K562 (cell line): ENCODE measurements at regions not wholly inside any gene's neighbourhood (a gene's known extent, or its start where the extent isn't known, plus 50 kb on each side); places are given as distances from the start of the nearest gene placed in this dataset.

ENCODE experiments used
- ATAC-seq: fragments of 200-7000 bp; cut with Tn5 transposase; 3 replicates; pipeline ENCODE4 v1.9.1; 2020; ENCODE audit warnings: moderate library complexity
- BruUV-seq: library from RNA; stranded (reverse); fragments of 400-500 nt; replicated peaks from 2 replicates; lab custom pipeline; 2021; lab: Mats Ljungman, UMichigan
- CTCF ChIA-PET: fragments of 300-600 bp; formaldehyde crosslinking; extraction: SDS; loops from one replicate; lab custom pipeline; 2021; ENCODE audit warnings: low intra/inter-chr PET ratio; lab: Yijun Ruan, JAX
- POLR2A ChIA-PET: fragments of 300-600, 350-650 bp; sonication (Branson Sonifier 250); formaldehyde crosslinking; extraction: SDS; loops from one replicate; lab custom pipeline; 2021; ENCODE audit warnings: antibody characterized with exemption, inconsistent platforms; lab: Yijun Ruan, JAX
- DNase-seq, 4 experiments: peaks; one replicate each; pipeline versions ENCODE4 v3.0.0 to v3.0.0-alpha.2; 2011 to 2018; ENCODE audit warnings: low spot score in 3 of 4, mixed read lengths in 3 of 4; ENCODE audit errors: extremely low read depth in 1 of 4
- FAIRE-seq: peaks from 2 replicates; lab custom pipeline; 2011; peaks lifted over from hg19 to GRCh38; lab: Jason Lieb, UNC
- H2AFZ ChIP-seq: 2 replicates; pipeline ENCODE4 v1.6.0; 2011; ENCODE audit warnings: low read depth, low read length, control low read depth, inconsistent platforms
- H3K27ac ChIP-seq: fragments of 200-600 bp; 3 replicates; pipeline ENCODE4 v1.8.0; 2011; ENCODE audit warnings: low read depth, mild to moderate bottlenecking, control low read depth, inconsistent platforms, low read length, moderate library complexity, mixed read lengths; ENCODE audit errors: extremely low read depth
- H3K27me3 ChIP-seq, 2 experiments: fragments of 300-600 bp in 1 of 2; 2 replicates in 1 of 2; 3 replicates in 1 of 2; pipeline versions ENCODE4 v1.6.0 to v1.8.0; 2011; ENCODE audit warnings: inconsistent platforms in 2 of 2, low read length in 2 of 2, mild to moderate bottlenecking in 1 of 2, mixed read lengths in 1 of 2, moderate library complexity in 1 of 2; ENCODE audit not compliant: control insufficient read depth in 2 of 2, insufficient read depth in 2 of 2
- H3K36me3 ChIP-seq: fragments of 300-600 bp; 3 replicates; pipeline ENCODE4 v1.8.0; 2011; ENCODE audit warnings: mild to moderate bottlenecking, low read length, inconsistent platforms; ENCODE audit not compliant: control insufficient read depth, insufficient read depth
- H3K4me1 ChIP-seq, 2 experiments: fragments of 200-600 bp in 1 of 2; replicated peaks in 1 of 2; 2 replicates in 1 of 2; 3 replicates in 1 of 2; pipeline versions ENCODE4 v1.5.1 to v1.8.0; 2011; ENCODE audit warnings: inconsistent platforms in 2 of 2, low read length in 2 of 2, mild to moderate bottlenecking in 1 of 2, mixed read lengths in 1 of 2, moderate library complexity in 1 of 2; ENCODE audit not compliant: control insufficient read depth in 2 of 2, insufficient read depth in 2 of 2
- H3K4me2 ChIP-seq: 2 replicates; pipeline ENCODE4 v1.6.1; 2011; ENCODE audit warnings: low read length, control low read depth, inconsistent platforms, mixed read lengths; ENCODE audit not compliant: insufficient read depth
- H3K4me3 ChIP-seq: fragments of 200-600 bp; sonication (generic), shearing (Covaris generic); 2 replicates; pipeline ENCODE4 v1.5.1; 2016; ENCODE audit warnings: control low read depth, inconsistent platforms
- H3K79me2 ChIP-seq: fragments of 200-600 bp; 3 replicates; pipeline ENCODE4 v1.8.0; 2011; ENCODE audit warnings: low read length, inconsistent platforms; ENCODE audit not compliant: control insufficient read depth, insufficient read depth
- H3K9ac ChIP-seq, 2 experiments: 2 replicates each; pipeline versions ENCODE4 v1.6.0 to v1.6.1; 2011; ENCODE audit warnings: low read depth in 2 of 2, low read length in 2 of 2, control low read depth in 1 of 2, inconsistent platforms in 1 of 2, mild to moderate bottlenecking in 1 of 2, mixed read lengths in 1 of 2; ENCODE audit not compliant: insufficient read depth in 1 of 2
- H3K9me1 ChIP-seq: one replicate; pipeline ENCODE4 v1.6.0; 2011; ENCODE audit warnings: inconsistent platforms, mild to moderate bottlenecking, low read length, moderate library complexity; ENCODE audit not compliant: control insufficient read depth, insufficient read depth
- H3K9me3 ChIP-seq: replicated peaks from 2 replicates; pipeline ENCODE4 v1.5.1; 2011; ENCODE audit warnings: low read depth, low read length, inconsistent platforms; ENCODE audit not compliant: control insufficient read depth, insufficient read depth
- H4K20me1 ChIP-seq: replicated peaks from 2 replicates; pipeline ENCODE4 v1.6.1; 2011; ENCODE audit warnings: low read length, inconsistent platforms, mixed read lengths; ENCODE audit not compliant: control insufficient read depth, insufficient read depth
- BRD9 ChIP-seq: fragments of 450-650 bp; IDR thresholded peaks from 2 replicates; pipeline ENCODE4 v1.6.1; 2018; ENCODE audit warnings: low read depth; ENCODE audit not compliant: partially characterized antibody
- CHD1 ChIP-seq: fragments of 200-600 bp; sonication (generic); IDR thresholded peaks from one replicate; pipeline ENCODE4 v1.6.1; 2012; ENCODE audit warnings: mild to moderate bottlenecking, moderate library complexity, low read length, inconsistent platforms
- FOXM1 ChIP-seq, 2 experiments: fragments of 450-650 bp in 1 of 2; sonication (generic) in 1 of 2; formaldehyde crosslinking in 1 of 2; IDR thresholded peaks; 2 replicates each; pipeline versions ENCODE4 v1.6.1 to v1.9.0; 2017 to 2022; ENCODE audit warnings: low read depth in 2 of 2, mild to moderate bottlenecking in 2 of 2, missing genetic modification reagents in 1 of 2, moderate library complexity in 1 of 2
- HIVEP1 ChIP-seq: fragments of 250-450 bp; sonication (Bioruptor Pico); IDR thresholded peaks from 2 replicates; pipeline ENCODE4 v1.4.0; 2020; ENCODE audit warnings: mild to moderate bottlenecking
- TBL1XR1 ChIP-seq, 2 experiments: IDR thresholded peaks; 2 replicates each; pipeline ENCODE4 v1.6.1; 2012; ENCODE audit warnings: improper control_type of control experiment in 2 of 2, low read length in 2 of 2, mild to moderate bottlenecking in 1 of 2
- UBTF ChIP-seq, 2 experiments: IDR thresholded peaks; 2 replicates each; pipeline ENCODE4 v1.6.1; 2012; ENCODE audit warnings: improper control_type of control experiment in 2 of 2, low read depth in 2 of 2, low read length in 2 of 2, borderline replicate concordance in 1 of 2
- ZBTB33 ChIP-seq: sonication (generic); formaldehyde crosslinking; IDR thresholded peaks from 2 replicates; pipeline ENCODE4 v1.8.1; 2023; ENCODE audit warnings: mild to moderate bottlenecking, missing genetic modification reagents
- ZNF239 ChIP-seq: fragments of 250-450 bp; sonication (Bioruptor Pico); IDR thresholded peaks from 2 replicates; pipeline ENCODE4 v1.4.0; 2020; ENCODE audit warnings: mild to moderate bottlenecking
- WGBS: fragments of 100-300 bp; shearing (Covaris generic); methylation state at CpG from one replicate; pipeline ENCODE4 v1.1.6; 2016; ENCODE audit warnings: low coverage, mixed read lengths; ENCODE audit not compliant: insufficient coverage; ENCODE audit errors: missing lambda C conversion rate; 5-methylcytosine and 5-hydroxymethylcytosine counted together
- in situ Hi-C: fragments of 300-500 bp; cut with MboI; formaldehyde crosslinking; loops from 4 replicates; pipeline ENCODE4 v1.15.0; 2018; ENCODE audit warnings: inconsistent platforms, mixed read lengths
- intact Hi-C: fragments of 100-400 bp; cut with micrococcal nuclease; formaldehyde crosslinking; loops from 2 replicates; pipeline ENCODE4 v1.14.2; 2022

GRCh38 chr5:108433600-108433999, 51.7 kb upstream of the FBXL17 start:
- no peaks in the 10 kb centered on the region for H3K79me2 ChIP-seq
- no TSS peak for BruUV-seq
- DNase-seq, result no peak
- ATAC-seq, result no peak
- no peaks in the 10 kb centered on the region for H3K9me3 ChIP-seq
- ChIA-PET POLR2A (interaction anchor here (0.6 kb wide), 1 partner anchor 692 kb away, joined by 3 read pairs; no protein-coding TSS in a partner anchor), CTCF (no interaction called here)
- intact Hi-C loops, result no loop called here
- no peak overlapping the region for H2AFZ ChIP-seq
- no peaks in the 10 kb centered on the region for H4K20me1 ChIP-seq
- H3K27me3 ChIP-seq, result no peaks in the 10 kb centered on the region
- H3K9ac ChIP-seq, result no peak overlapping the region
- TF ChIP-seq ZNF239 (CRISPR knock-in tag), result no peak
- TF ChIP-seq HIVEP1, result no peak
- TF ChIP-seq ZBTB33, result no peak
- no peak for TF ChIP-seq UBTF (IDR thresholded peaks at IDR 0.05; ENCODE audit: borderline replicate concordance in 1 of 2, low read depth in 2 of 2, low read length in 2 of 2)
- TF ChIP-seq FOXM1 (IDR thresholded peaks at IDR 0.05; ENCODE audit: low read depth), result no peak
- TF ChIP-seq FOXM1 (CRISPR knock-in tag; IDR thresholded peaks at IDR 0.05; ENCODE audit: low read depth), result no peak
- no peak for TF ChIP-seq BRD9
- TF ChIP-seq TBL1XR1 (IDR thresholded peaks at IDR 0.05; ENCODE audit: low read length in 2 of 2), result no peak
- no peak for TF ChIP-seq CHD1
- FAIRE-seq, result no peak
- H3K36me3 ChIP-seq, result no peaks in the 10 kb centered on the region
- no peak overlapping the region for H3K4me2 ChIP-seq
- no peaks in the 10 kb centered on the region for H3K4me1 ChIP-seq
- no peak overlapping the region for H3K4me3 ChIP-seq
- H3K27ac ChIP-seq, result no peak overlapping the region
- no peaks in the 10 kb centered on the region for H3K9me1 ChIP-seq
- 0% methylated on average over 3 of the region's 3 CpGs for WGBS
- in situ Hi-C loops, result no loop called here
